GDM1 (cell line): ENCODE measurements at regions not wholly inside any gene's neighbourhood (a gene's known extent, or its start where the extent isn't known, plus 50 kb on each side); places are given as distances from the start of the nearest gene placed in this dataset.
"Not testable (repeated sequence)": the region's sequence is repeated elsewhere in the genome, so short reads cannot be mapped to it uniquely, and the experiment has no call there.

ENCODE experiments used
- DNase-seq: peaks from one replicate; lab custom pipeline; 2025; lab: John Stamatoyannopoulos, UW

GRCh38 chr2:16362611-16363010 is 303.0 kb downstream of the CYRIA start:
- DNase-seq, result no peak

DNA sequence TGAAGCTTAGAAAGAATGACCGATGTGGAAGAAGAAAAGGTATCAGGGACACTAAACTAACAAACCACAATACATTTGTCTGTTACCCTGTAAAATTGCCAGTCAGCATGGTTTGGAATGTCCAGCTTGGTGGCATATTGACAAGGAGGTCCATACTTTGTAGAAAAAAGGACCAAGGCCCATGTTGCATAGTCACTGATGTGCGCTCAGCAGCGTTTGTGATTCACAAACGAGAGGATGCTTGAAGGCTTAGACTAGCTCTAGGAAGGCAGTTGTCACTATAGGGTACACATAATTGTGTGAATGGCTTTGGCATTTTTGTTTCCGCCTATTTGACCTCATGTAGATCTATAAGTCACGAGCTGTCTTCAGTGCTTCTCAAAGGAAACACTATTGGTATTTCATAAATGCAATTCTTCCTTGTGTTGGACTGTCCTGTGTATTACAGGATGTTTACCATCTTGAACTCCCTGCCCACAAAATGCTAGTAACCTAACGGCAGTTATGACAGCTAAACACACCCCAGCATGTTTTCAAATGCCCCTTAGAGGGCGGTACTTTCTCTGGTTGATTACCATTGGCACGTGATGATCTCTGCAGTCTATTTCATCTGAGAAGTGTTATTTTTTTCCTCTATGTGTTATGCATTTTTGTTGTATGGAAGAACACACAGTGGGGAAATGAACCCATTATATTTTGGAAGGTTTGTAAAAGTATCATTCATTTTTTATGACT is 304.2 kb downstream of the CYRIA start:
- no peak for DNase-seq

DNA sequence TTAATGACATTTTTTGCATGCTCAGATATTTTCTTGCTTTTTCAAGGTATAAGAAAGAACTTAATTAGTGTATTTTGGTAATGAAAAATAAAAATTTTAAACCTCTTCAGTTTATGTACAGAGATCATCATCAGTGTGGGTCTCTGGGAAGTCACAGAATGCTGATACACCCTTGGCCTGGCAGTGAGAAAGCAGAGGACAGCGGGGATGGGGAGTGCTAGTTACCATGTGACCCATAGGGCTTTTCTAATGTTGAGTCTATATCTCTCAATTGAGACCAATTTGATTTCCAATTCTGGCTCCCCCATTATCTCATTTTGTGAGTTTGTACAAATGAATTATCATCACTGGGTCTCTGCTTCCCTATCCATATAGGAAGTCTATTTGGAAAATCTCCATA is 305.7 kb downstream of the CYRIA start:
- no peak for DNase-seq

GRCh38 chr2:16357188-16357587 is 308.4 kb downstream of the CYRIA start:
- no peak for DNase-seq

GRCh38 chr2:16351541-16351940 is 314.1 kb downstream of the CYRIA start:
- no peak for DNase-seq

- no peak for DNase-seq
Measured at GRCh38 chr2:16351137-16351536, 314.5 kb downstream of the CYRIA start.

DNA sequence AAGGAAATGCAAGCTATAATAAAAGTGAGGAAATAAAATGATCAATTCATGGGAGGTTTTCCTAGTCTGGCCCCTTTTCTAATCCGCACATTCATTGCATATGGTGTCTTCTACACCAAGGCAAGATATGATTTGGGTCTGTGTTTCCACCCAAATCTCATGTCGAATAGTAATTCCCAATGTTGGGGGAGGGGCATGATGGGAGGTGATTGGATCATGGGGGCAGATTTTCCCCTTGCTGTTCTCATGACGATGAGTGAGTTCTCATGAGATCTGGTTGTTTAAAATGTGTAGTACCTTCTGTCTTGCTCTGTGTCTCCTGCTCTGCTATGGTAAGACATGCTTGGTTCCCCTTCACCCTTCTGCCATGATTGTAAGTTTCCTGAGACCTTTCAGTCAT is 315.4 kb downstream of the CYRIA start:
- no peak for DNase-seq

DNA sequence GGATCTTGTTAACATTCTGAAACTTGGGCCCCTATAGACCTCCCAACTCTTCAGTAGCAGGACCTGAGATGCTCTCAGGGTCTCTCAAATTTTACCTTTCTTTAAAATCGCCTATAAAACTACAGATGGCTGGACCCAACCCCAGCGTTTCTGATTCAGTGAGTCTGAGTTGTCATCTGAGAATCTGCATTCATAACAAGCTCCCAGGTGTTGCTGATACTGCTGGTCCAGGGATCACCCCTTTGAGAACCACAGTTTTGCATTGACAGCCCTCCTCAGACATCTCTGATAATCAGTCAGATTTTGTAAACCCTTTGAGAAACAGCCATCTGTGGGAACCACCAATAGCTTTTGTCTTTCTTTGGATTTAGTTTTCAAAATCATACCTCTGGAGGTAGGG is 315.8 kb downstream of the CYRIA start:
- DNase-seq, result no peak

DNA sequence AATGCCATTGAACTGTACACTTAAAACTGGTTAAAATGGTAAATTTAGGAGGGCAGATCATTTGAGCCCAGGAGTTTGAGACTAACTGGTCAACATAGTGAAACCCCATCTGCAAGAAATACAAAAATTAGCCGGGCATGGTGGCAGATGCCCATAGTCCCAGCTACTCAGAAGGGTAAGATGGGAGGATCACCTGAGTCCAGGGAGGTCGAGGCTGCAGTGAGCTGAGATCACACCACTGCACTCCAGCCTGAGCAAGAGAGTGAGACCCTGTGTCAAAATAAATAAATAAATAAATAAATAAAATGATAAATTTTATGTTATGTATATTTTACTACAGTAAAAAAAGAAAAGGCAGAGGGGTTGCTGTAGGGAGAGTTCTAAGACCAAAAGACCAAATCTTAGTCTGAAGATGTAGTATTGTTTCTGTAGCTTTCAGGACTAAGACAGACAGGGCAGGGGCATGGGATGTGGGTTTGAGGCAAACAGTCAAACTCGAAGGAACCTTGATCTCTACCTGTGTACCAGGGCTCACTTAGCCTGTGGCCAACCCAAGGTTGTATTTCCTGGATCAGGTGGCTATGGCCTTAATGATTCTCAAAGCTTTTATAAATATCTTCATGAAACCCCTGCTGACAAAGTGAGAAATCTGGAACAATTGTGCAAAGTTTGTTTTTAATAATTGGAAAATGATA is 316.7 kb downstream of the CYRIA start:
- DNase-seq, result no peak

DNA sequence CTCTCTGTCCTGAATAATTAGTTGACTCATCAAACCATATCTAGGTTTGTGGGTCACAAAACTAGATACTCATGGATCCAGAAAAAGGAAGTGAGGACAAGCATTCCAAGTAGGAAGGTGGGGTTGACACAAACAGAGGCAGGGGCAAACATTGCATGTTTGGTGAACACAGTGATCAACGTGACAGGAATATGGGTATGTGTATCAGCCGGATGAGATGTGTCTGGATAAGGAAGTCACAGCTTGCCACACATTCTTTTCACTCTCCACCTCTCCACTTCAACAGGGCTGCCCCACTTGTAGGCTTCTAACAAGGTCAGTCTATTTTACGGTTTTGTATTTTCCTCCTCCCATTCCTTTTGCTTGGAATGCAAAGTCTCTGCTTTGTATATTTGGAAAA is 319.0 kb downstream of the CYRIA start:
- no peak for DNase-seq

DNA sequence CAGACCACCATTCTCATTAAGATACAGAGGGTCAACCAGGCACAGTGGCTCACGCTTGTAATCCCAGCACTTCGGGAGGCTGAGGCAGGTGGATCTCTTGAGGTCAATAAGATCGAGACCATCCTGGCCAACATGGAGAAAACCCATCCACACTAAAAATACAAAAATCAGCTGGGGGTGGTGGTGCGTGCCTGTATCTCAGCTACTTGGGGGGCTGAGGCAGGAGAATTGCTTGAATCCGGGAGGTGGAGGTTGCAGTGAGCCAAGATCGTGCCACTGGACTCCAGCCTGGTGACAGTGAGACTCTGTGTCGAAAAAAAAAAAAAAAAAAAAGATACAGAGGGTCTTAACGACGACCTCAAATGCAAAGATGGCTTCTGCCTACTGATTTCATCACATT is 320.4 kb downstream of the CYRIA start:
- DNase-seq, result not testable (repeated sequence)

- DNase-seq, result no peak
Measured at GRCh38 chr2:16339206-16339605, 326.4 kb downstream of the CYRIA start.

DNA sequence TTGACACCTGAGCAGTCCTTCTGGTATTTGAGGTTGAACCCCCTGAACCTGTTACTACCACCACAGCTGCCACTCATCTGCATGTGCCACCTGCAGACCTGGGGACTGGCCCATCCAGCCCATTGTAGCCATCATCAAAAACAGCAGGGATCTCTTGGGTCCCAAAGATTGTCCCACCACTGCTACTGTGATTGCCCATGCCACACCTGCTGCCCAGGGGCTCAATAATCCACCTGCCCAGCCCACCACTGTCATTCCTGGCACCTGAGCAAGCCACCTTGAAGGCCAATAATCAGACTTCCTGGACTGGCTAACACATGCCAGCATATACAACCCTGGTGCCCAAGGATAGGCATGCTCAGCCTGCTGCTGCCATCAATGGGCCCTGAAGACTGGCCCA is 327.6 kb downstream of the CYRIA start:
- DNase-seq, result no peak

DNA sequence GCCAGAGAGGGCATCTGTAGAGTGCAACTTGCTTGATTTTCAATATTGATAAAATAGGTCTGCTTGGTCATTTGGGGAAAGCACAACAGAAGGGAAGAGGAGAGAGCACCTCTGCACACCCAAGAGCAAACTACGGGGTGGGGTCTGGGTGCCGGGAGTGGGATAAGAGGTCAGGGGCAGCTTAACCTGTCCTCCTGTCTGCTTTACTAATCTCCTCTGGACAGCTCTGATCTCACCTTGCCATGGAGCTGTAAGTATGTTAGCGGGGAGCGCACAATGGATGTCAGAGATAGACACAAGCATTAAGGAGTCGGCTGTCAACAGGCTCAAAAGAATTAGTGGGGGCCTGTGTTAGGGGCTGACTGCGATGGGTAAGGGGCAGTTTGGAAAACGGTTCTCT is 328.7 kb downstream of the CYRIA start:
- DNase-seq, result no peak

GRCh38 chr2:16336491-16336890 is 329.1 kb downstream of the CYRIA start:
- DNase-seq, result no peak

- no peak for DNase-seq
Measured at GRCh38 chr2:16335947-16336346, 329.7 kb downstream of the CYRIA start.

DNA sequence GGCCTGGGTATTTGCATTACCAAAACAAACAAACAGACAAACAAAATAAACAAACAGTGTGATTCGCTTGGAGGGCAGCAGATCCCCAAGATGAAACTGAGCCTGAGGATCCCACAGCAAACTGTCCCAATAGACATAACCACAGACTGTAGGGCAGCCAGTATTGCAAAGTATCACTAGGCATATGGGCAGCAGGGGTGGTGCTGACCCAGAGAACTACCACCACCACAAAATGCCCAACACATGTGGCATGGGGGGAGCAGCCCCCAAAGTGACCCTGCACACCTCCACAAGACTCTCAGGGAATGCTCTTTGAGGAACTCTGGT is 330.1 kb downstream of the CYRIA start:
- DNase-seq, result no peak

DNA sequence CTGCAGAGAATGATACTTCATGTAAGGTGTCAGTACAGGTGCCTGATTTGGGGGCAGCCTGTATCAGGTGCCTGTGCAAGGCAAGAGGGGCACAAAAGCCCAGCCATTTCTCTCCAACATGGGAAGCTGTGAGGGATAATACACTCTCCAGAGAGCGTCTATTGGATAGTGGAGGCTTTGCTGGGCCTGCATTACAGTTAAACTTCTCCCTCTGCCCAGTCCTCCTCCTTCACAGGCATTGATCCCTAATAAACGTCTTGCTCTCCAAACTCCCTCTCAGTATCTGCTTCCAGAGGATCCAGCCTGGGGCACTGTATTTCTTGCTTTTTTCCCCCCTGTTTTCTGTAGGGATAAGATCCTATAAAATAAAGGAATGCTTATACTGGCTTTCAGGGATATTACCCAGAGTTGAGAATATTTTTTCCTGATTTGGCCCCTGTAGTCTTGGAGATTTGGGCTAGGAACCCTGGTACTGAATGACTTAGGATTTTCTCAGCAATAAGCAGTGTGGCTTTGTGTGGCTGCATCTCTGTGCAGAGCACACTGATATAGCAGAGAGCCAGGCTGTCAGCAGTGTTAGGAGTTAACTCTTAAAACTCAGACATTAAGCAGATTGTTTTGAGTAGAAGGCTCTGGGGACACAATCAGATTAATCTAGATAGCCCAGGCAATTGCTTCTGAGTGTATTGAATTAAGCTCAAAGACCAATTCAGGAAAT is 330.6 kb downstream of the CYRIA start:
- DNase-seq, result no peak

GRCh38 chr2:16334366-16334765 is 331.3 kb downstream of the CYRIA start:
- DNase-seq, result no peak

DNA sequence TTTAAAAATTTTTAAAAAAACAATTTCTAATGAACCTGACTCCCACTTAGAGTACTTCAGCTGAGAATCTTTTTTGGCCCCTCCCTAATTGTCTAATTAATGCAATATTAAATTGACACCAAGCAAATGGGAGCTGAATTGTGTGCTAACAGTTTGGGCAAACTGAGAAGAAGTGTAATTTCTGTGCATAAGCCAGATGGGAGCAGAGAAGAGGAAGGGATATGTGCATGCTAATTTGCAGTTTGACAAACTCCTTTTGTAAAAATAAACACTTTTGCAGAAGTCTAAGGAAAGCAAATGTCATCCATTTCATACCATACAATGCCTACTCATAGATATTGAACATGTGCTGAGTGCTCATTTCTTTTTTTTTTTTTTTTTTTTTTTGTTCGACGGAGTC is 332.0 kb downstream of the CYRIA start:
- DNase-seq, result no peak

DNA sequence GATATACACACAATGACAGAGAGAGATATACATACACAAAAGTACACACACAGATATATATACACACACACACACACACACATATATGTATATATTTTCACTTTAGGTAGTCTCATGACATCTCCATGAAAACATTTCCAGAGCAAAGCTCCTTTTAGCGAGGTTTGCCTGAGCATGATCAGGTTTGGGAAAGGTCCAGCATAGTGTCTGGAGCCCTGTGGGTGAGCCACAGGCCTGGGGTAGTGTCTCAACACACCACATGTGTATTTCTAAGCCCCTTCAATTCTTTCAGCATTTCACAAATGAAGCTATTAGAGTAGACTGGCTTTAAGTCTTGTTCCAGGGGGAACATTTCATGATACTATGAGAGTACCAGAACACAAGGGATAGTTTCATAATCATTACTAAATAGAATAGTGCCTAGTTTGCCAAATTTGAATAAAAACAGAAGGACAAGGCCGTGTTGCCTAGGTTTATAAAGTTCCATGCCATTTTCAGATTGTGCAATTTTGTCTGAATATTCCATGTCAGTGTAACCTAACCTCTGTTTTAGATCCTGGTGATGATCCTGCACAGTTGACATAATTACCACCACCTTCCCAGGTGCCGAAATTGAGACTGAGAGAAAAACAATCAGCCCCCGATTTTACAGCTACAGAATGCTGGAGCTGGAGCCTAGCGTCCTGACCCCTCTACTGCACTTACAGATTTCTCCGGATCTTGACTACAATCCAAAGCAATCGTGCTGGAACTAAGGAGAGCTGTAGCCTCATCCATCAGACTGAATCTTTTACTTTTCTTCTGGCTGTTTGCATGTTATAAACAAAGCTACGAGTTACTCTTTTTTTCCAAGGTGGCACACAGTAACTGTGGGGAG is 332.7 kb downstream of the CYRIA start:
- DNase-seq, result no peak

- no peak for DNase-seq
Measured at GRCh38 chr2:16331772-16332171, 333.9 kb downstream of the CYRIA start.
